HG03280 (cell line): ENCODE measurements at regions not wholly inside any gene's neighbourhood (a gene's known extent, or its start where the extent isn't known, plus 50 kb on each side); places are given as distances from the start of the nearest gene placed in this dataset.

ENCODE experiments used
- ATAC-seq: cut with Tn5 transposase; IDR thresholded peaks from one replicate; pipeline ENCODE4 v1.9.1; 2021; ENCODE audit warnings: mild to moderate bottlenecking, moderate library complexity; ENCODE audit not compliant: unreplicated experiment

DNA sequence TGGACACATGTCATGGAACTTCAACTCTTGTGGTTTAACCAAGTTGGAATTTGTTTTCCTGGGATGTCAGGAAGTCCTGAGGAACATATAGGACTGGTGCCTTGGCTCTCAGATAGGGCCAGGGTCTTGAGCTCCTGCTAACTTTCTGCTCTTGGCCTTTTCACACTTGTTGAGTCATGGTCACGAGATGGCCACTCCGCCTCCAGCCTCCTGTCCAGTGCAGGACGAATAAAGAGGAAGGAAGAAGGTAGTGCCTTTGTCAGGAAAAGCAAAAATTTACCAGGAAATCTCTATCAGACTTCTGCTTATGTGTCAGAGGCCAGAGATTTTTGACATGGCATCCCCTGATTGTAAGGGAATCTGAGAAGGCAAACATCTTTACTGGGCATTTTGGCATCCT is 89.1 kb upstream of the ARHGAP20 start:
- ATAC-seq, result no peak

DNA sequence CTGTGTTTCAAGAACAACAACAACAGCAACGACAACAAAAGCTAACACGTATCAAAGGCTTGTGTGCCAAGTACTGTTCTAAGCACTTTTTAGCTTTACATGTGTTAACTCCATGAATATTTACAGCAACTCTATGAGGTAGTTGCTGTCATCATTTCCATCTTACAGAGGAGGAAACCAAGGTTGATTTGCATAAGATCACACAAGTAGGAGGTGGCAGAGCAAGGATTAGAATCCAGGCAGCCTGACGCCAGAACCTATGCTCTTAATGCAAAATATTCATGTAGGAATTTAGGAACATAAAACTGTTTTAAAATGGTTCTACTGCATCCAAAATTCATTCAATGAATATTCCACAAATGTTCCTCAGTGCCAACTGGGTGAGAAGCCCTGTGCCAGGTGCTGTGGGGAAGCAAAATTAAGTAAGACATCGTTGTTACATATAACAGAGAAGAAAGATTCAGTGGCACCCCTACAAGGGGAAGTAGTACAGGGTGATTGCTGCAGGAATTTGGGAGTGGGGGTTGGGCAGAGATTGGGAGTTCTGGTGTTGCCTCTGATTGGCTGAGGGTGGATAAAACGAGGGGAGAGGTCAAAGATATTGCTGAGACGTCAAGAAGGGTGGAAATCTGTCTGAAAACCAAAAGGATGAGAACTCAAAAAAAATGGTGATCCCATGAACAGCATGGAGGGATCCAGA is 86.1 kb upstream of the ARHGAP20 start:
- no peak for ATAC-seq

DNA sequence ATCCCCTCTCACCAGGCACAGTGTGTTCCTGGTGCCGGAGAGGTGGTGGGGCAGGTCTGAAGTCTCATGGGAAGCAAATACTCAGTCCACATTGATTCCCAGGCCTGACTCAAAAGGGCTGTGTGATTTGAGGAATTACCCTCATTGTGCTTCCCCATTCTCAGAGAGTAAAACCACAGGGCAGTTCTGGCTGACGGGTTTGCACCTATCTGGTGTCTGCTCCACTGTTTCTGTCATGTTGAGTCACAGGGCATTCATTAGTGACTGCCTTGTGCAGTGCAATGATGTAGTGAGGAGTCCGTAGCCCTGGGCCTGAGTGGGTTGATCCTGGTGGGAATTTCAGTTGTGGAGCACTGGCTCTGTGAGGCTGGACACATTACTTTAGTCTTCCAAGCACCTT is 85.2 kb upstream of the ARHGAP20 start:
- ATAC-seq, result peak; percentile 73

DNA sequence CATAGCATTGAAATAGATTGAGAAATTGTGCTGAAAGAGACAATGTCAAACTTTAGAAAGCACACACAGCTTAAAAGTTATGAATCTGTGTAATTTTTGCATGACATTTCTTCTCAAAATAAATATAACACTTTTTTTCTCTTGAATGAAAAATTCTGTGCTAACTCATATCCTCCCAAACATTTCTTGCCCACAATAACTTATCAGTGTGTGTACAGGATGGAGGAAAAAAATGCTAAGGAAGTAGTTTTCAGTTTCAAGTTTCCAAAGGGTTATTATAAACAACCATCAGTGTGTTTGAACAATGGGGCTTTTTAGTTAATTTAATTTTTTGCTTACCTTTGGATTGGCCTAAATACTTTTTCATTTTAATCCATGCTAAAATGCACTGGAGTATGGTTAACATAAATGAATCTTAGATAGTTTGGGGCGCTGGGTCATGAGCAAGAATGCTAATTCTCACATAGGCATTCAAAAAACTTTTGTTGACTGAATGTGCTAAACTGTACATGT is 82.9 kb upstream of the ARHGAP20 start:
- ATAC-seq, result no peak

DNA sequence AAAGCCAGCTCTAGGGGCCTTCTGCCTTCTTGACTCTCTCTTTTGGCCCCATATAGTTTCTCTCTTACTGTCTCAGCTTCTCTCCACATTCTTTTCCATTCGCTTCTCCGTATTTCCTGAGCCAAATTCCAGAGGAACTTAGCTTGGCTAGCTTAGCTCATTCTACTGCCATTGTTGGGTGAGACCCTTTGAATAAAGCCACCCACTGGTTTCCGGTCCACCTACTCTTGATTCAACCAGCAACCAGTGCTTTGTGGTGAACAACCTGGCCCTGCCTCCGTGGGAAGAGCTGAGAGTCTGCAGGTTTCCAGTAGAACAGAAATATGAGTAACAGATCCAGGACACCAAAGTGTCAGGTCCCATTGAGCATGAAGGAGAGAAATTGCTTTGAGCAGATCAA is 81.3 kb upstream of the ARHGAP20 start:
- ATAC-seq, result no peak

DNA sequence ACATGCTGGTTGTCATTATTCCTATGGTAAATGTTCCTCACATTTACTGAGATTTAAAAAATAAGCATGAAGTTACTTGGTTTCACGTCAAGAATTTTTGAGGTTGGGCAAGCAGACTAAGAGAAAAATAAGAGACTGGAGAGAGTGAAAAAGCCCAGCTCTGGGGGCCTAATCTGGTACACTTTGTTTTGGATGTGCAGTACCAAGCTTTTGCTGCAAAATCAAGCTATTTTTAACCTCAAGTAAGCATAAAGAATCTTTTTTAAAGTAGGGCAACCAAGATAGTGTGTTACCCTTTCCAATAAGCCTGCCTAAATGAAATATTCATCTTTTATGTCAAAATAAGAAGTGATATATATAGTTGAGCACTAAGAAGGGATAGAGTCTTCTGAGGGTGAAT is 79.4 kb upstream of the ARHGAP20 start:
- no peak for ATAC-seq

DNA sequence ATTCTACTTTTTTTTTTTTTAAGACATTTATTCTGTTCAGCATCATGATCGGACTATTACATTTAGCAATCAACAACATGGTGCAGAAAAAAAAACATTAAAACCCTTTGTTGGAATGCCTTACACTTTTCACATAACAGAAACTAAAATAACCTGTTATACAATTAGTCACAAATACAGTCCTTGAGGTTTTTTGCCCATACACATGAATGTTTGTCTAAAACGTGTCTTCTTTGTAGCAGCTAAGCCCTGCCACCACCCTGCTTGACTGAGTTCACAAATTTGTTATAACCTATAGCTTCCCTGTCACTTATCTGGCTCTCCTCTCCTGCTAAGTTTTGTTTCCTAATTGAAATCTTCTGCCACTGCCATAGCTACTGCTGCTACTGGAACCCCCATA is 75.4 kb upstream of the ARHGAP20 start:
- ATAC-seq, result no peak

DNA sequence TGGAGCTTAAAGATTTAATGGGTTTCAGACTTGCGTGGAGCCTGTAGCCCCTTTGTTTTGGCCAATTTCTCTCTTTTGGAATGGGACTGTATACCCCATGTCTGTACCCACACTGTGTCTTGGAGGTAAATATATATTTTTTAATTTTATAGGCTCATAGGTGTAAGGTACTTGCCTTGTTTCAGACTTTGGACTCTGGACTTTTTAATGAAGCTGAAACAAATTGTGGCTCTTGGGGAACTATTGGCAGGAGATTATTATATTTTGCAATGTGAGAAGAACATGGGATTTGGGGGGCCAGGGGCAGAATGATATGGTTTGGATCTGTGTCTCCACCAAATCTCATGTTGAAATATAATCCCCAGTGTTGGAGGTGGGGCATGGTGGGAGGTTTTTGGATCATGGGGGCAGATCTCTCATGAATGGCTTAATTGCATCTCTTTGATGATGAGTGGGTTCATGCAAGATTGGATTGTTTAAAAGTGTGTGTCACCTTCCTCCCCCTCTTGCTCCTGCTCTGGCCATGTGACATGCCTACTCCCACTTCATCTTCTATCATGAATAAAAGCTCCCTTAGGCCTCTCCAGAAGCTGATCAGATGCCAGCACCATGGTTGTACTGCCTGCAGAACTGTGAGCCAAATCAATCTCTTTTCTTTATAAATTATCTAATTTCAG is 74.1 kb upstream of the ARHGAP20 start:
- ATAC-seq, result no peak

DNA sequence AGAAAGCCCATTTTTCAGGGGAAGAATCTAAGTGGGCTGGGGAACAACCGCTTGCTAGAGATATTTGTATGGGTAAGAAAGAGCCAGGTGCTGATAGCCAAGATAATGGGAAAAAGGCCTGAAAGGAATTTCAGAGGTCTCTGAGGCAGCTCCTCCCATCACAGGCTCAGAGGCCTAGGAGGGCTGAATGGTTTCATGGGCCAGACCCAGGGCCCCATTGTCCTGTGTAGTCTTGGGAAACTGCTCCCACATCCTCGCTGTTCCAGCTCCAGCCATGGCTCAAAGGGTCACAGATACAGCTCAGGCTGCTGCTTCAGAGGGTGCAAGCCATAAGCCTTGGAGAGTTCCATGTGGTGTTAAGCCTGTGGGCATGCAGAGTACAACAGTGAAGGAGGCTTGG is 73.2 kb upstream of the ARHGAP20 start:
- no peak for ATAC-seq

DNA sequence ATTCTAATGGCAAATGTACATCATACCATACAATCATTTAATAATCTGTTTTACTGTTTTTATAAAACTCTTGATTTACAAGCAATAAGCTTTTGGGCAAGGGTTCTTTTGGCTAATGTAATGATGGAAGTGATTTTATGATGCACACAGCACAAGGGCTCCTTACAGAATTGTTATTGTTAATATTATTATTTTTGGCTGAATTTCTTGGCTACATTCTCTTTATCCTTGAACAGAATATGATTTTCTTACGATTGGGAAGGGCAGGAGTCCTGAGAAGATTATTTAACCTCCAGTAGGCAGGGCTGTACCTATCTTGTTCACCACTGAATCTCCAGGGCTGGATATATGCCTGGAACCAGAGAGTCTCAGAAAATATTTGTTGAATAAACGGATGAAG is 70.4 kb upstream of the ARHGAP20 start:
- no peak for ATAC-seq

DNA sequence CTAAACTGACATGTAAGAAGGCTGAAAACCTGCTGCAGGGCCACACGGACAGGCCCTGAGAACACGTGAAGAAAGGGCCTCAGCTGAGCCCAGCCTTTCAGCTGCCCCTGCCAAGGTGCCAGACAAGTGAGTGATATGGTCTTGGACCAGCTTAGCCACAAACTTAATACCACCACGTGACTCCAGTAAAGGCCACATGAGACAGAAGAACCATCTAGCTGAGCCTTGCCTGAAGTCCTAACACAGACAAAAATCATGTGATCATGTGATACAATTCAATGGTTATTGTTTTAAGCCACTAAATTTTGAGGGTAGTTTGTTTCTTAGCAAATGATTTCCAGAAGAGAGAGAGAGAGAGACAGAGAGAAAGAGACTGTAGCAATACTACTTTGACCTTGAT is 66.9 kb upstream of the ARHGAP20 start:
- no peak for ATAC-seq

DNA sequence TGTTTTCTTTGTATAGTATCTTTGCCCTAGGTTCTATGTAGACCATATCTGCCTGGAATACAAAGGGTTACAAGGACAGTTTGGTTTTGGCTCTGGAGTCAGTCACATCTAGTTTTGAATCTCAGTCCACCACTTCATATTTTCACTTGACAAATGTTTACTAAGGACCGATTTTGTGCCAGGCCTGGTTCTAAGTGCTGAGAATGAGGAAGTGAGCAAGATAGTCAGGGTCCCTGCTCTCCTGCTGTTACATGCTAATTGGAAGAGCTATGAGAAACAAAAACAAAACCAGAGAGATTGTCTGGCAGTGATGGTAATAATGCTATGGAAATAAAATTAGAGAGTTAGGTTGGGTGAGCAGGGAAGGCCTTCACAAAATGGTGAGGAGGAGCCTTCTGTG is 66.1 kb upstream of the ARHGAP20 start:
- no peak for ATAC-seq

DNA sequence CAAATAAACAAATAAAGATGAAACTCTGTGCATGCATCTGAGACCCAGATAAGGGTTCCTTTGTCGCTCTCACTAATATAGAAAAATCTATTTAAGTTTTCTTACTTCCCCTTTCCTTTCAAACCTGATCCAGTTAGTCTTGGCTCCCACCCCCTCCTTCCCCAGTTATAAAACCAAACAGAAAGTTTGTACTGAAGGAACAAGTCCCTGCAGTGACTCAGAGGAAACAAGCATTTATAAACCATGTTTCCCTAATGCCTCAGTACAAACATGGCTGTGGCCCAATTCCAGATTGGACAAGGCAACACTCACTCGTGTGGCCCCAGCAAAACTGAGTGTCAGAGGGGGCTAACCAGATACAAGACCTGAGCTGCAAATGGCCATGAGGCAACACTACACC is 65.5 kb upstream of the ARHGAP20 start:
- ATAC-seq, result no peak

DNA sequence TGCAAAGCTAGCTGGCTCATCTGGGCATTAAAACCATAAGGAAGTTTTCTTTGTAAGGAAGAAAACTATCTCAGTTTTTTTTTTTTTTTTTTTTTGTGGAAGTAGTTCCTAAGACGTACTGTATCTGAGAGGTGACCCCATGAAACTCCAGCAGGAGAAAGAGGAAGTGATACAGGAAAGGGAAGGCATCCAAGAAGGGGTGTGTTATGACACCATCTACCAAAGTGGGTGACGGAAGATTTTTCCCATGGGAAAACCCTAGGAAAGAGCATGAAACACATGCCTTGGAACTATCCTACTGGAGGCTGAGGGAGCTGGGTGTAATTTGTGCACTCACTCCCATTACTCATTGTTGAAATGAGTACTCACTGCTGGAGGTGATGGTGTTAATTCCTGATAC is 63.8 kb upstream of the ARHGAP20 start:
- no peak for ATAC-seq

DNA sequence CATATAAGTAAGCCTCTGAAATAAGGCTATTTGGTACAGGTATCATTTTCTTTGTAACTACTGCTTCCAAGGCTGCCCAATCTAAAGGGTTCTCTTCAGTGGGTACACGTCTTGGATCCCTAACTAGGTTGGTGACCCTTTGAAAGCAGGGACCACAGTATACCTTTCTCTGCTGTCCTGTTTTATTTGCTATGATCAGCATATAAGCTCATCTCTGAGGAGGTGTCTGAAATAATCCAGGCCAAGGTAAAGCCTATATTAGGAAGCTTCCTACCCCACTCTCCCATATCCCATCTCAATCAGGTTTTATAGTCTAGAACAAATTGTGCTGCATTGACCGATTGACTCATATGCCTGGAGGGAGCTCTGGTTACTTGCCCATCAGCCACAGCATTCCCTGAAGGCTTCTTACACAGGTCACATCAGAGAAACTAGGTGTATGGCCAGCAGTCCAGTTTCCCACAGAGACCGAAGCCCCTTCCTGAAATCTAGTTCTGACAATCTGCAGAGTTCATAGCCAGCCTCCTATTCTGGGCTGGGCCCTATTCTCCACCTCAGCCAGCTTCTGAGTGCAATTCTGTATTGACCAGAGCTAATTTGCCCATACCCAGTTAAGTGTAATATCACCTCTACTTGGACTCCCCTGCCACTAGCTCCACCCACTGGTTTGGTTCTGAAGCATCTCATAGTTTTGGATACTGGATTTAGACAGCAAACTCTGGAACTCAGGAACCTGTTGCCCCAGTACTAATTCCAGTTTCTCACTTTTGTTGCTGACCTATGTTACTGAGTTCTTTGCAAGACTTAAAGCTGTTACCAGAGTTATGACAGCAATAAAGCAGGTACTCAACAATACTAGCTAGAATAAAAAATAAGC is 62.1 kb upstream of the ARHGAP20 start:
- ATAC-seq, result no peak

DNA sequence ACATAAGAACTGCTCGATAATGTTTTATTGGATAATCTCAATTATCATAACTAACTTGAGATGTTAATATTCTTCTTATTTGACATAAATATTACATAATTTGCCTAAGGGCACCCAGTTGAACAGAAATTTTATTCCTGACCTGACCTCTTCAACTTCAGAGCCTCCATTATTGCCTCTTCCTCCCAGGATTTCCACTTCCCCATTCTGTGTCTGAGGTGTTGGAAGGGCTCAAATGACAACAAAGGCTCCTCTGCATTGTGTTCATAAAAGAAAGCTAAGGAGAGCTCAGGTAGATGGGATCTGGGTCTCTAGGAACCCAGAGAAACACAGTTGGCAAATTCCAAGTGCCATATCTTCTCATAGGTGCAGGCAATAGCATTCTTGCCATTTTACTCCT is 61.2 kb upstream of the ARHGAP20 start:
- ATAC-seq, result no peak

DNA sequence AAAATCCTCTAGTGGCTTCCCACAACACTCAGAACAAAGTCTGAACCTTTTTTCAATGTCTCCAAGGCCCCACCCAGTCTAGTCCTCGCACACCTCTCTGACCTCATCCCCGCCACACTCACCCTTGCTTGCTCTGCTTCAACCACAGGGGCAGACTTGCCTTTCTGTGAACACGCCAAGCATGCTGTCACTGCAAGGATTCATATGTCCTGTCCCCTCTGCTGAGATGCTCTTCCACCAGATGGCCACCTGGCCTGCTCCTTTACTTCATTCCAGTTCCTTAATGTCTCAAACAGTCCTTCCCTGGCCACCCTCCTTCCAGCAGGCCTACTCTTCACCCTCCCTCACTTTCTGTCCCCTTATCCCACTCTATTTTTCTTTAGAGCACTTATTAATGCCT is 60.6 kb upstream of the ARHGAP20 start:
- ATAC-seq, result no peak

DNA sequence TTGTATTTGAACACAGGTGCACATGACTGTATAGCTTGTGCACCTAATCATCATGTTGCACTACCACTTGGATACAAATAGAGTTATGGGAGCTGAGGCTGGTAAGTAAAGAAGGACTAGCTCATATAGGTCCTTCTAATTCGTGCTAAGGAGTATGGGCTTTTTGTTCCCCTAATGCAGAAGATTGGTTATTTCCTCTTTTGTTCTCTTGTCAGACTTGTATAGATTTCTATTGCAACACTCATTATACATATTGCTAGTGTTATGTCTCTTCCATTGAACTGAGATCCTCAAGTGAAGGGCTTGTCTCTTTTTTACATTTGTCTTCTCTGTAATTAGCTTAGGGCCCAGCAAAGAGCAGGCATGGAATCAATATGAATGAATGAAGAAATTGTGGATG is 54.1 kb upstream of the ARHGAP20 start:
- ATAC-seq, result no peak

DNA sequence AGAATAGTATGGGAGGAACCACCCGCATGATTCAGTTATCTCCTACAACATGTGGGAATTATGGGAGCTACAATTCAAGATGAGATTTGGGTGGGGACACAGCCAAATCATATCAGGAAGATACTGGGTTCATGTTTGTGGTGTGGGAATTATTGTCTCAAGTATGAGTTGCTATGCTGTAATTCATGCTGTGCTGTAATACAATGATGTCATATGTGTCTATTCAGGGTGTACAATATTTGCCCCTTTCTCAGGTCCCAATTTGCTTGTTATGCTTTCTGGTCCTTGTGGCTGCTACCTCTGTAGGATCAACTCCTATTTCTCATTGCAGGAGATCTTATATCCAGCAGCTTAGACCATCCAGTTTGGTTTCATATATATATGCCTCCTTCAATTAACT is 52.2 kb upstream of the ARHGAP20 start:
- ATAC-seq, result no peak

DNA sequence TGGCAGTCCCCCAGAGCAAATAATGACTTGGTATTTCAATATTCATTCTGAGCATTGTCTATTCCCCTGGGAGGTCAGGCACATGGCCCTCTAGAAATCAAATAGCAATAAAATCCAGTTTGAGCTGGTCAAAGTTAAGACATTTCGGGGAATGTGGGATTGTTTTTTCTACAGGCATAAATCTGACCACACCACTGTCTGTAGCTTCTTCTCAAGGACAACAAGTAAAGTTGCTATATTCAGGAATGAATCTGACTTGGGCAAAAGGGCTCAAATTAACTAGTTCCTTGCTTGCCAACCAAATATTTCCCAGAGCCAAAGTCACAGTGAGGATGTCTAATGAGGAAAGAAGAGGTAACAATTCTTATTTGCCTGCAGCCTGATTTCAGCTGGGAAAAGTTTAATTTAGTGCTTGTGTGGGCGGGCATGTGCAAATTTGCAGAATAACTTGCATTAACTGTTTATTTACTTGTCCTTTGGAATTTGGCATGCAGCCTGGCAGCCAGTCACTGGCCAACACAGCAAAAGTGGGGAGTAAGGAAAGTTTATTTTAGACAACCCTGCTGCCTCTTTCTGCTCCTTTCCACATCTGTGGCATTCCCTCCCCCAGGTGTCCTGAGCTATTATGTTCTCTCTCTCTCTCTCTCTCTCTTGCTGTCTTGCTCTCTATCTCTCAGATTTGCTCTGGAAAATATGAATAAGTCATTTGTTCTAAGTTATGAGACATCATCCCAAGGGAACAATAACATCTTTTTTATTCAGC is 51.2 kb upstream of the ARHGAP20 start:
- ATAC-seq, result no peak

DNA sequence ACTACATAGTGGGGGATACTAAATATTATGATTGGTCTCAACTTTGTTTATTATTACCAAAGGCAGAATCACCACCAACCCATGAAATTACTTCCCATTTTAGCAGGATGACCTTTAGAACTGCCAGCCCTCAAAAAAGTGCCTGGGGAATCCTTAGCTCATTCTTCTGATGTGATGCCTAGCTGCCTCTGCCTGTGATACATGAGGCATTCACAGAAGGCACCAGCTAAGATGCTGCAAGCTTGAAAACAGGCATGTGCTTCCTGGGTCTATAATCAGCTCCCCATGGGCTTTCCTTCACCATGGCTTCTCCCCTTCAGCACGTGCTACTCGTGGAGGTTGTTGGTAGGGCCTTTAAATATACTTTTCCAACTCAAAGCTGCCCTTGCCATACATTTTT is 50.4 kb upstream of the ARHGAP20 start:
- no peak for ATAC-seq
